ENCODE measurements at regions not wholly inside any gene's neighbourhood (a gene's known extent, or its start where the extent isn't known, plus 50 kb on each side); places are given as distances from the start of the nearest gene placed in this dataset.

DNA sequence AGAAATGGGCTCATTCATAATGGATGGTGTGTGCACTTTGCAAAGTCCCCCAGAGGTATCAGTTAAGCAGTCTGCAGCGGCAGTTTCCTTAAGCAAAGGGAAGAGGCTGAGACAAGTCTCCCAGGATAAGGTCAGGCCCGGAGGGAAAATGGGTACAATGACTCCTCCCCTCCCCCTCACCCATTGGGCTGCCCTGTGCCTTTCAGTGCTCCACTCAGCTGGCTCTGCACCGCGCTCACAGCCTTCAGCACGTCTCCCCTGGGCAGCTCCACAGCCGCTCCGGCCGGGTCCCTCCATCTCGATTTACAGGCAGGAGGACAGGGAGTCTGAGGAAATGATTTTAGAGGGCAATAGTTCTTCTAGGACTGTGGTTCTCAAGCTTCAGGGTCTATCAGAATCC, 264.8 kb downstream of the LRFN2 start:
- TF ChIP-seq GATA2 (IDR thresholded peaks at IDR 0.05; ENCODE audit: low read depth, low read length) (no peak), GATA3 (IDR thresholded peaks at IDR 0.05; ENCODE audit: low read depth, low read length) (no peak)

Data from SH-SY5Y (cell line).